Neural progenitor cell (in vitro differentiated cells): ENCODE measurements at regions not wholly inside any gene's neighbourhood (a gene's known extent, or its start where the extent isn't known, plus 50 kb on each side); places are given as distances from the start of the nearest gene placed in this dataset.

Source experiments
- EZH2 ChIP-seq: fragments of 200-600 bp; sonication (generic); IDR thresholded peaks from 2 replicates; pipeline ENCODE4 v1.6.1; 2017; ENCODE audit warnings: antibody characterized with exemption, mild to moderate bottlenecking, moderate library complexity
- EZH2phosphoT487 ChIP-seq: fragments of 200-600 bp; sonication (generic); IDR thresholded peaks from 2 replicates; pipeline ENCODE4 v1.6.1; 2017; ENCODE audit warnings: antibody characterized with exemption
- TF ChIP-seq, protein P1 (sequence below): fragments of 200-600 bp; sonication (generic); IDR thresholded peaks from 2 replicates; pipeline ENCODE4 v1.5.1; 2017; ENCODE audit warnings: antibody characterized with exemption, mild to moderate bottlenecking

DNA sequence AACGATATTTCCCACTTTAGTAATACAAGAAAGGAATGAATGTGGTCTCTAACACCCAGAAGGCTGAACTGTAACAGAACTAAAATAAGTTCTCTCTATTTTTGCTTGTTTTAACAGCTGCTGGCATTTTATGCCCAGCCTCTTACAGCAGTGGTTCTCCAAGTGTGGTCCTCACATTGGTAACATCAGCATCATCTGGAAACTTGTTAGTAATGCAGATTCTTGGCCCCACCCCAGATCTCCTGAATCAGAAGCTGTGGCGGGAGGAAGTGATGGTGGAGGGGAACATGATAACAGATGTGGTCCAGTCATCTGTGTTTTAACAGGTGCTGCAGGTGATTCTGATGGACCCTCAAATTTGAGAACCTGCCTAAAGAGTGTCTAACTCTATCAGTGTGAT is 170.1 kb downstream of the TMEM26 start:
- TF ChIP-seq, protein P1, sequence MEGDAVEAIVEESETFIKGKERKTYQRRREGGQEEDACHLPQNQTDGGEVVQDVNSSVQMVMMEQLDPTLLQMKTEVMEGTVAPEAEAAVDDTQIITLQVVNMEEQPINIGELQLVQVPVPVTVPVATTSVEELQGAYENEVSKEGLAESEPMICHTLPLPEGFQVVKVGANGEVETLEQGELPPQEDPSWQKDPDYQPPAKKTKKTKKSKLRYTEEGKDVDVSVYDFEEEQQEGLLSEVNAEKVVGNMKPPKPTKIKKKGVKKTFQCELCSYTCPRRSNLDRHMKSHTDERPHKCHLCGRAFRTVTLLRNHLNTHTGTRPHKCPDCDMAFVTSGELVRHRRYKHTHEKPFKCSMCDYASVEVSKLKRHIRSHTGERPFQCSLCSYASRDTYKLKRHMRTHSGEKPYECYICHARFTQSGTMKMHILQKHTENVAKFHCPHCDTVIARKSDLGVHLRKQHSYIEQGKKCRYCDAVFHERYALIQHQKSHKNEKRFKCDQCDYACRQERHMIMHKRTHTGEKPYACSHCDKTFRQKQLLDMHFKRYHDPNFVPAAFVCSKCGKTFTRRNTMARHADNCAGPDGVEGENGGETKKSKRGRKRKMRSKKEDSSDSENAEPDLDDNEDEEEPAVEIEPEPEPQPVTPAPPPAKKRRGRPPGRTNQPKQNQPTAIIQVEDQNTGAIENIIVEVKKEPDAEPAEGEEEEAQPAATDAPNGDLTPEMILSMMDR: no peak
- TF ChIP-seq EZH2phosphoT487 (no peak), EZH2 (no peak)
